IPS-NIHi7 (cell line): ENCODE measurements at regions not wholly inside any gene's neighbourhood (a gene's known extent, or its start where the extent isn't known, plus 50 kb on each side); places are given as distances from the start of the nearest gene placed in this dataset.

Experiments
- DNase-seq: peaks from one replicate; pipeline ENCODE4 v3.0.0; 2012; ENCODE audit warnings: mixed read lengths; ENCODE audit errors: extremely low spot score

DNA sequence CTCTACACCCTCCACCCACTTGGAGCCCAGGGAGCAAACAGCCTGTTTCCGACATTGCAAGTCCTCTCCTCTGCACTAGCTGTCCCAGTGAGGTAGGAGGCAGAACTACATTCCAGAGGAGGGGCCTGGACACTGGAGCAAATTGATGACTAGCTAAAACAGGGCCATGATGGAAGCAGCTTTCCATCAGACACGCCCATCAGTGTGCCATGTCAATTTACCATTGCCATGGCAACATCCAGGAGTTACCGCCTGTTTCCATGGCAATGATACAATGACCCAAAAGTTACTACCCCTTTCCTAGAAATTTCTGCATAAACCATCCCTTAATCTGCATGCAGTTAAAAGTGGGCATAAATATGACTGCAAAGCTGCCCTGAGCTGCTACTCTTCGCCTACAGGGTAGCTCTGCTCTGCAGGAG lies 647.1 kb downstream of the PTPRU start:
- no peak for DNase-seq

DNA sequence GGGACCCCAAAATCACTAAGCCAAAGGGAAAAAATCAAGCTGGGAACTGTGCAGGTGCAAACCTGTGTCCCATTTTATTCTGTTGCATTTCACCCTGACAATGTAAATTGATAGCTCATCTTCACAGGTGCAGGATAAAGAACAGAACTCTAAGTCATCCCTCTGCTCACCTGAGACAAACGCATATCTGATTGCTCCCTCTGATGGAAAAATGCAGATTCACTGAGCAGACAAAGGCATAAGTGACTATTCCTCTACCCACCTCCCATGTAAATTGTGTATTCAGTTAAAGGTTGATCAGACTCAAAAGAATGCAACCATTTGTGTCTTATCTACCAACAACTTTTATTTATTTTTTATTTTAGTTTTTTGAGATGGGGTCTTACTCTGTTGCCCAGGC lies 644.2 kb downstream of the PTPRU start:
- no peak for DNase-seq

DNA sequence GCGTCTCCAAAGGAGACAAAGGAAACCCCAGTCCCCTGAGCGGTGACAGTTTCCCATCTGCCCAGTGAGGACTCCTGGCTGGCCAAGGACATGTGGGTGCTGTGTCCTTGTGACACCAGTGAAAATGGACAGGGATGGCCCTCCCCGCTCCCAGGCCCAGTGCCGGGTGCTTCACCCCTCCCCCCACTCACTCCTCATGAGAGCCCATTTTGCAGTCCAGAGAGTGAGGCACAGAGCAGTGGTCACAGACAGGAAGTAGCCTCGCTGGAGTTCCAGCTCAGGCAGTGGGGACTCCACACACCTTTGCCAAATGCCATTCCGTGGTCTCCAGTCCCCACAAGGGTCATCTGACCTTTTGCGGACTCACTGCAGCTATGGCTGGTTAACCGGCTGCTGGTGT lies 642.9 kb downstream of the PTPRU start:
- DNase-seq: no peak

DNA sequence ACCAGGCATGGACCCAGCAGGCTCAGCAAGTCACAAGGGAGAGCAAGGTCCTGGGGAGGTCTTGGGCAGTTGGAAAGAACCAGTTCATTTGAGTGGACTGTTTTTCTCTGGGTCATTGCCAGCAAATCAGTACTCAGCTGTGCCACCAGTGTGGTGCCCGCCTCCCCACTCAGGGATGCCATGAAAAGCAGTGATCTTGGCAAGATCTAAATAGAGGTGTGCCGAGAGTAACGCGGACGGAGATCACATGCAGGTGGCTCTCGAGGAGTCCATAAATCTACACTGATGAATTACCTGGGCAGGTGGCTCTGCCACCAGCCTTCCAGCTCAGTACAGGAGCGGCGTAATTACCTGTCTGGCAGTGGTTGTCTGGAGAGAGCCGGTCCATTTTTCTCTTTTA lies 642.2 kb downstream of the PTPRU start:
- DNase-seq: no peak

DNA sequence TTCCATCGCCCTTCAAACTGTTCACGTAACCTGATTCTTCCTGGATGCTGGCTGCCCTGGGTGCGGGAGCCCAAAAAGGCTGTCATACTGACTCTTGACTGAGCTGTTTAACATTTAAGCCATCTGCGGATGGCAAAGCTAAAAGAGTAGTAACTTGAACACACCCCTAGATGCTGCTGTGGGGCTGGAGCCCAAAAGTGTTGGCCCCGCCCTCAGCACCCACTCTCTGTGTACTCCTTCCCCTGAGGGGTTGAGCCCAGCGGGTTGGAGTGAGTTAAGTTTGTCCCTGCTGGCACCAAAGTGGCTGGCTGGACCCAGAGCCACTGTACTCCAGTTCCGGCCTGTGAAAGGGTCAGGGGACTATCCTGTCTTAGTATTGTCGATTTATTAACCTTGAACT lies 640.6 kb downstream of the PTPRU start:
- peak; percentile 23 for DNase-seq

DNA sequence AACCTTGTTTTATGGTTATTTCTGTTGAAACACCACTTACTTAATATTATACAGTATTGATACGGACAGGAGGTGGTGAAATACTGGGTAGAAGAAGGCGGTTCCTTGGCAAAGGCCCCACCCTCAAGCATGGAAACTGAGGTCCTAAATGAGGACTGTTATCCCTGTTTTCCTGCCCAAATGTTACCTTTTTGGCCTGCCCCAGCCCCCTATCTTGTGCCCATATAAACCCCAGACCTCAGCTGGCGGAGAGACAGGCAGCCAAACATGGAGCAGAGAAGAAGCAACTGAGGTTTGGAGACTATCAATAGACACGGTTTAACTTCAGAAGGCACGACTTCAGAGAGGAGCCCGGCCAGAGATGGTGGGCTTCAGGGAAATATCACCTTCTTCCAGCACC lies 640.1 kb downstream of the PTPRU start:
- no peak for DNase-seq

DNA sequence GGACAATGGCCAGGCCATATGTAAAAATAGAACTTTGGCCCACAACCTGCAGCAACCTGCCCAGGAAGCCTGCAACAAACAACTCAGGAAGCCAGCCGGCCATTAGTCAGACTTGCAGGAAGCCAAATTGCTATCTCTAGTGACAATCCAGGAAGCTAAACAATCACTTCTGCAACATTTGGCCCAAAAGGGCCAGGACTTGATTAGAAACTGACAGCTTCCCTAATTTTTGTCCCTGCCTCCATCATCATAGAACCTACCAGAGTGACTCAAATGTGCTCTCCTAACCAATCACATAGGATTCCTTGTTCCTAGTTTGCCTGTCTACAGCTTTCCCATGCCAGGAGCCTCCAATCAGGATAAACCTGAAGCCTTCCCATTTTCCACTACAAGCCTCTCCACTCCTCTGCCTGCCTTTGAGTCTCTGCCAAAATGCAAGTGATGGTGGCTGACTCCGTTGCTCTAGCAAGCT lies 639.3 kb downstream of the PTPRU start:
- DNase-seq: no peak

DNA sequence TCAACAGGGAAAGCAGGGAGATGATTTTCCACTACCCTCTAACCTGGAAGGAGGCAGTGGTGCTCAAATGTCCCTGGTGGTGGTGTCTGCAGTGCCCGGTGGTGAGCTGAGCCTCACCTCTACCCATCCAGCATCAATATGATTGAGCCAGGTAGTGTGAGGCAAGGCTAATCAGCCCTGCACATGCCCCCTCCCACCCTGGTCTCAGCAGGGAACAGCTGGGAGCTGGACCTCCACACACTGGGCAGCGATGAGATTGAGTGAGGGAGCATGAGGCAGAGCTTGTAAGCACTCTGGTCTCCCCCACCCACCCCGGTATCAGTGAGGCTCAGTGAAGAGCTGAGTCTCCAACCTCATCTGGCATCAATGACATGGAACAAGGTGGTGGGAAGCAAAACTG lies 634.3 kb downstream of the PTPRU start:
- no peak for DNase-seq

DNA sequence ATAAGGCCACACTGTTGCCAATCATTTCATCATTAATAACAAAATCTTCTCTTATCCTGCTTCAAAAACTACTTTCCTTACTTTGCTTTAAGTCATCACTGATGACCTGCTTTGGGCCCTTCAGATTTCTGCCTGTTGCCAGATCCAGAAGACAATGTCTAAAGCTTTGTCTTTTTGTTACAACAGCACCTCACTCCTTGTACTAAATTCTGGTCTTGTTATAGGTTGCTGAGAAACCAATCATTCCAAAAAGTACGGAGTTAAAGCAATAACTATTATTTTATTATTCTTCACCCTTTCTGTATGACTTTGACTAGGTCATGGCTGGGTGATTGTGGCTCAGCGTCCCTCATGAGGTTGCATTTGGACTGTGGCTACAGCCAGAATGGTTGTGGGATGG lies 633.5 kb downstream of the PTPRU start:
- no peak for DNase-seq

DNA sequence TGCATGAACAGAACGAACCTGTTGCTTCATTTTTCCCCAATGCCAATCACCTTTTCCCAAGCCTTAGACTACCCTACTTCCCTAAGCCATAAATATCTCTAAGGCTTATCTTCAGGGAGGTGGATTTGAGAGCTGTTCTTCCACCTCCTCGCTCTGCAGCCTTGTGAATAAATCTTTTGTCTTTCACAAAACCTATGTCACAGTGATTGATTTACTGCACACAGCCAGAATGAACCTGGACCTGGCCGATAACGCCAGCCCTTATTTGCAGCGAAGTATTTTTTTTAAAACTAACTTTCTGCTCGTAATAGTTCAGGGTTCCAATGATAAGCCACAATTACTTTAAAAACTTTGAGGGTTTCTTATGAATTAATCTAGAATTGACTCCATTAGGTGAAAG lies 632.6 kb downstream of the PTPRU start:
- DNase-seq: no peak

DNA sequence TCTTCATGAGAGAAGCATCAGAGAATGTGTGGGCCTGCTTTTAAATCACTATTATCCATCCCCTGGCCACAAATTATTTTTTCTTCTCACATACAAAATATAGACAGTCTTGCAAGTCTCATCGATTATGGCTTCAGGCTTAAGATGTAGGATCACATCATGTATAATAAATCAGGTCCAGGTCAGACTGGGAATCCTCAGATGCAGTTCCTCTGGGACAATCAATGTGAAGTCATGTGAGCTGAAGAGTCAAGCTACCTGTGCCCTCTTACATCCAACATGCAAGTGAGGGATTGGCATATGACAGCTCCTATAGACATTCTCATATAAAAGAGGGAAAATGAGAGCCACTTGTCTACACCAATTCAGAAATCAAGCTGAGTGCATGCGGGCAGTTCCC lies 631.8 kb downstream of the PTPRU start:
- DNase-seq: no peak

DNA sequence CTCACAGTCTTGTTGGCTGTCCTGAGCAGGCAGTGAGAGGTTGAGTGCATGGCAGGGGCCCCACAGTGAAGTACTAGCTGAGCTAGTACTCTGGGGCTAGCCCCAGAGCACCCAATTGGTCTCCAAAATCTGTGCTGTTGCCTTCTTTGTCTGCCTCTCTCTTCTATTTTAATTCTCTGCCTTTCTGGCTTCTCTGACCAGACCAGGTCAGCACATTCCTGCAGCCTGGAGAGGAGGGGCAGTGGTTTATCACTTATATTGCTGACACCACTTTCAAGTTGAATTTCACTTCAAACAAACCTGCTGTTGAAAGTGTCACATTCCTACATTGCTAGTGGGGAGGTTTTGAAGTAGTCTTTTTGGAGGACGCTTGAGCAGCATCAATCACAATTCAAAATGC lies 628.7 kb downstream of the PTPRU start:
- DNase-seq: no peak

DNA sequence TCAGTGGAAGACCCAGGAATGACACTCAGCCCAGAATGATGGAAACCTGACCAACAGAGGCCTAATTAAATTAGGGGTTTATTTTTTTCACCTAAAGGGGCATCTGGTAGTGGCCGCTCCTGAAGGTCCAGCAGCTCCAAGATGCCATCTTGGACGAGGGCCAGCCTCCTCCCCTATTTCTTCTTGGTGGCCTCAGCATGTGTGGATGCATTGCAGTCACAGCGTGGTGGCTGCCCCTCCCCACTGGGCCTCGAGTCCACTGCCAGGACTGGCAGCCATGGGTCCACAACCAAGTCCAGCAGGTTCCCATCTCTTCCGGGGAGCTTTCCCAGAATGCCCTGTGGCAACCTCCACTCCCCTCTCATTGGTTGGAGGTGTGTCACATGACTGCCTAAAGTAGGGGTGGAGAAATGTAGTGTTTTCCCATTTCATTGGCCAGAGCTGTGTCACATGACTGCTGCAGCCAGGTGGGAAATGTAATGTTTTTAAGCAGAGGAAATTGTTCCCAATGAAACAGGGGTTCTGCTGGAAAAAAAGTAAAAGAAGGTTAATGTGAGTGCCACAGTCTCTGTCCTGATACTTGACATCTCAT lies 628.2 kb downstream of the PTPRU start:
- DNase-seq: no peak

DNA sequence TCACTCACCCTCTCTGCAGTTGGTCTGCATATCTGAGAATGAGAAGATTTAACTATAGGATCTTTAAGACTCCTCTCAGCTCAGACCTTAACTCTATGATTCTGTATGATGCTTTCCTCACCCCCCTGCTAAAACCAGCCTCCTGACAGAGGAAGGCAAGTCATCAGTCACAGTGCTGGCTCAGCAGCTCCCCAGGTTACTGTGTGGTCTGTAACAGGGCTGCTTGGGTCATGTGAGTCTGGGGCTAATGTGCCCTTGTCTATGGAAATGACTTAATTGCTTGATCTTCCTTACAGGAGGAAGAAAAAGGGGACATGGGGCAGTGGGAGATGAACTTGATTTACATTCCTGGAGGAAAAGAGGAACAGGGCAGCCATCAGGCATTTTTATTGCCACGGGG lies 625.6 kb downstream of the PTPRU start:
- DNase-seq: no peak

DNA sequence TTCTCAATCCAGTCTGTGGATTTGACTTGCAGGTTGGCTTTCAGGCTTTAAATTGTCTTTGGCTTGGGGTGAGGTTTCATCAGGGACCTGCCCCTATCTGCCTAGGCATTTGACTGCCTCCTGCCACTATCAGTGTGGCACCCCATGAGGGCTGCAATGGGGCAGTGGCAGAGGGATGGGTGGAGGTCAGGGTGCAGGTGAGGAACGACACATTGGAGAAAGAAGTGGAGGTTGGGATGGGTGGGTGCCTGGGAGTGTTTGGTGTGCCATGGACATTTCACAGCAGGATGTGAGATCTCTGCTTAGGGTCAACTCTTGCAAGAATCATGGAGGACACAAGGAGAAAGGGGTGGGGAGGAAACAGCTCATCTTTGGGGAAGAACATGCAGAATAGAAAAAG lies 625.1 kb downstream of the PTPRU start:
- DNase-seq: no peak

DNA sequence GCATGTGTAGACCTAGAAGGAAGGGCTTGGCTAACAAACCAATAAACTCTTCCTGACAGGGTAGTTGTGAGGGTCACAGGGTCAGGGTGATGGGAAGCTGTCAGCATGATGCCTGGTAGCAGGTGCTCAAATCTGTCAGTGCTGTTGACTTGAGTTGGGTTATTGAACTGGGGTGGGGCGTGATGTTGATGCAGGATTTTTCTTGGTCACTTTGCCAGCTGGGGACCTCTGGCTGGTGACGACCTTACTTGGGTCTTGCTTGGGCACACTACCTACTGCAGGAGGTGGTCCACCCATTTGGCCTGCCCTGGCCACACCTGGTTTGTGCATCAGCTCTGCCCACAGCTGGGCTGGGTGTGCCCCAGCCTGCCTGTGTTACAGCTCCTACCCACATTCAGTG lies 624.4 kb downstream of the PTPRU start:
- no peak for DNase-seq

DNA sequence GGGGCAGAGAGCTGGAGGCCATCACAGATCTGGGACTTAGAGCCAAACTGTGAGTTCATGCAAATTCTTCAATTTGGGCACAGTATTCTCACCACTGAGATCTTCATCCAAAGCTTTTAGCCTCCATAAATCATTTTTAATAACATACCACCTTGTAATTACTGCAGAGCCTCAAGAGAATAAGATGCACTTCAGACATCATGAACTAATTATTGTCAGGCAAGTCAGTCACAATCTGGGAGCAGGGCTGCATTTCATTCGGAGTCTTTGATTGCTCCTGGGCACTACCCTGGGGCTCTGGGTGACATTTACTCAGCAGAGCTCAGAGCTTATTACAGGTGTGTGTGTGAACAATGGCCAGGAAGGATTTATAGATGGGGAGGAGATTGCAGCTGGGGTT lies 623.7 kb downstream of the PTPRU start:
- DNase-seq: no peak

DNA sequence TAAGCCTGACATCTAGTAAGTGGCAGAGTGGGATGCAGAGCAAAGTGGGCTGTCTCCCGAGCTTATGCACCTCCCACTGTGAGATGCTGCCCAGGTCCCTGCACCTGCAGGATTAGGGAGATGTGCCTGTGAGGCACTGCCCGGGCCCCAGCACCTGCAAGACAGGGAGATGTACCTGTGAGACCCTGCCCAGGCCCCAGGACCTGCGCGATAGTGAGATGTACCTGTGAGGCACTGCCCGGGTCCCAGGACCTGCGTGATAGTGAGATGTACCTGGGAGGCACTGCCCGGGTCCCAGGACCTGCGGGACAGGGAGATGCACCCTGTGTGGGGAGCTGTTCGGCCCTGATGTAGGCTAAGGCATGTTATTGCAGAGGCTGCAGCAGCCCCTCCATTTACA lies 622.8 kb downstream of the PTPRU start:
- no peak for DNase-seq

DNA sequence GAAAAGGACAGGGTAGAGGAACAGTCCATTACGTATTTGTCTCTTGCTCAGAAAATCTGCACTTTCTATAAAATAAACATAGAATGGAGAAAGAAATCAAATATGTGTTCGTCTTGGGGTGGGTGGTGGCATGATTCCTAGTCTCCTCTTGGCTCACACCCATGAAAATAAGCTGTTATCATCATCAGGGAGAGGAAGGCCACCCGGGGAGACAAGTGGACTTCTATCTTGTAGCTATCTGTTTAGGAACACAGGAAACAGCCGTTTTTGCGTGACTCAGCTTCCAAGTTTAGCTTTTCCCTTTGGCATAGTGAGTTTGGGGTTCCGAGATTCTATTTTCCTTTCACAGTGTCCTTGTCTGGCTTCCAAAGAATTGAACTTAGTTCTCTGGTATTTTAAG lies 622.3 kb downstream of the PTPRU start:
- no peak for DNase-seq

DNA sequence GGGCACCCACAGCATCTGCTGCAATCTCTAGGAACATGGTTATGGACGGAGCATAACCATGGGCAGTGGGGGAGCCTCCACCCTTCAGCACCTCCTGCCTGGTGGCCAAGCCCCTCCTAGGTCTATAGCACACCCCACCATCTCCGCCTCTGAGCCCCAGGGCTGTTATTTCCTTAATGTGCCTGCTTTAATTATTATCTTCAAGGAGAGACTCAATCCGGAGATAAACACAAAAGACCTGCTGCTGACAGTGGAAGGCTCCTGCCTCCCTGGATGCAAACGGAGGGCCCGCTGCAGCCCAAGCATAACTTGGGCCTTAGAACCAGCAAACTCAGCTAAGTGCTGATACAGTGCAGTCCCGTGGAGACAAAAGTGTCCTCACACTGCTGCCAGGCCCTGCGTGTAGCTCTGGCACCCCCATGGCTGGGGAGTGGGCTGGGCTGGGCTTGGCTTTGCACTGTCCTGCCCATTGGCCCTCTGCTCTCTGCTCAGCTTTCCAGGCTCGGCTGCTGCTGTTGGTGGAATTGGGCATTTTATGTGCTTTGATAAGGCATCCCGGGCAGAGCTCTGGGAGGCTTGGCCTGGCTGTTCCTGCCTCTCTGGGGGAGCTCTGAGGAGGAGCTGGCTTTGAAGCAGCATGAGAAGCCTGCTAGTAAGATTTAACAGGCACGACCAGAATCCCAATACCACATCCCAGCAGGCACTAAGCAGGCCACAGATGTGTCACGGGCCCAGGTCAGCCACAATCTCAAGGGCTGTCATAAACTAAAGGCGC lies 620.2 kb downstream of the PTPRU start:
- no peak for DNase-seq

DNA sequence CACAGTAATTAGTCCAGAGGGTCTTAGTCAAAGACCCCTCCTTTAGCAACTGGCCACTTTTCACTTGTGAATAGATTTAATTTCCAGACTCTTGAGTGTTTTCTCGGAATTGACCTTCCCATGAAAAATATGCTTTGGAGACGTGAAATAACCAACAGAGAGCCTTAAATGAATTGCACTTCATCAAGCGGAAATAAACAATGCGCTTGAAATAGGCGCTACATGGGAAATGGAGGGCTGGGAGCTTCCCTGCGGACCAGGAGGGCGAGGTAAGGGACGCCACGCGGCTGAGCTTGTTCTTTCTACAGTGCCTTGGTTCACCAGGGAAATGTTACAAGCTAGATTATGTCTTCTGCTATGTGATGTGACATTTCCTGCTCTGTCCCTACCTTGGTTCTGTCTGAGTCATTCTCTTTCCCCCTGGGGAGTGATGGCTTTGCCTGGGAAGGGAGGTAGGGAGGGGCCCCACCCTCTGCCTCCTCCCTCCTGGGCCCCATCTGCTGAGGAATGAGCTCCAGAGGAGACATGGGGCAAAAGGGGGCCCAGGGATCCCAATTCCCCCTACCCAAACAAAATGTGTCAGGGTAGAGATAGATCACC lies 619.3 kb downstream of the PTPRU start:
- no peak for DNase-seq

DNA sequence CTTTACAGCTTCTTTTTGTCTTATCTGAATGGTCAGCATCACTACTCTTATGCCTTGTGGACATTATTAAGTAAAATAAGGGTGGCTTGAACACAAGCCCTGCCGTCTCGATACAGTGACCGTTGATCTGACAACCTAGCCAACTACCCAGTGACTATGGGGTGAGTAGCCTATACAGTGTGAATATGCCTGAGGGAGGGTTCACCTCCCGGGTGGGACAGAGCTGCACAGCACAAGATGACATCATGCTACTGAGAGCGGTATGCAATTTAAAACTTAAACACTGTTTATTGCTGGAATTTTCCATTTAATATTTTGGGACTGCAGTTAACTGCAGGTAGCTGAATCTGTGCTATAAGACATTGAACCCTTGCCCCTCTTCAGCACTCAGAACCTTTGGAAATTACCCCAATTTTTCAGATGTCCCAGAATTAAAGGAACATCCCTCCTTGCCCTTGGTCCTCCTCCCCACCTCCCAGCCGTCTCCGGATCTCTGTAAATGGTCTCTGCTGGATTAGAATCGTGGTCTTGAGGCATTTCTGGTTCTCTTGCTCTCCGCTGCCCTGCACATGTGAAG lies 618.5 kb downstream of the PTPRU start:
- no peak for DNase-seq
